K562 (cell line): ENCODE measurements at regions not wholly inside any gene's neighbourhood (a gene's known extent, or its start where the extent isn't known, plus 50 kb on each side); places are given as distances from the start of the nearest gene placed in this dataset.
A peak's percentile ranks its signal among the peaks of the same experiment; 100 is the strongest.

Experiments
- DDX20 ChIP-seq: fragments of 450-650 bp; IDR thresholded peaks from 2 replicates; pipeline ENCODE4 v1.6.1; 2016; ENCODE audit warnings: missing genetic modification characterization, low read depth, mild to moderate bottlenecking, missing compliant biosample characterization, moderate library complexity
- FOXK2 ChIP-seq, 2 experiments: fragments of 450-650 bp; IDR thresholded peaks in 1 of 2; conservative IDR thresholded peaks in 1 of 2; 2 replicates each; pipeline ENCODE4 v1.6.1; 2016; ENCODE audit warnings: low read depth in 2 of 2, mild to moderate bottlenecking in 1 of 2
- GATA2 ChIP-seq: sonication (generic); formaldehyde crosslinking; IDR thresholded peaks from 2 replicates; pipeline ENCODE4 v1.4.0; 2020; ENCODE audit warnings: mild to moderate bottlenecking, missing genetic modification reagents
- HDAC6 ChIP-seq: IDR thresholded peaks from 2 replicates; pipeline ENCODE4 v1.6.1; 2012; ENCODE audit warnings: low read depth, mild to moderate bottlenecking, control low read depth, inconsistent platforms, low read length, moderate library complexity
- NCOA2 ChIP-seq, 2 experiments: fragments of 450-650 bp; IDR thresholded peaks; 2 replicates each; pipeline ENCODE4 v1.6.1; 2018; ENCODE audit warnings: mild to moderate bottlenecking in 2 of 2, moderate library complexity in 1 of 2; ENCODE audit not compliant: partially characterized antibody in 2 of 2
- PURB ChIP-seq: sonication (generic); formaldehyde crosslinking; IDR thresholded peaks from 2 replicates; pipeline ENCODE4 v1.9.0; 2021; ENCODE audit warnings: low read depth, mild to moderate bottlenecking, missing genetic modification reagents
- SIX5 ChIP-seq, 2 experiments: IDR thresholded peaks; 2 replicates each; pipeline ENCODE4 v1.6.1; 2011; ENCODE audit warnings: low read length in 2 of 2, borderline replicate concordance in 1 of 2, low read depth in 1 of 2, mild to moderate bottlenecking in 1 of 2, moderate library complexity in 1 of 2; ENCODE audit not compliant: insufficient read depth in 1 of 2
- TOE1 ChIP-seq, 2 experiments: fragments of 450-650 bp in 1 of 2; sonication (generic) in 1 of 2; formaldehyde crosslinking in 1 of 2; IDR thresholded peaks; 2 replicates each; pipeline versions ENCODE4 v1.7.1 to v1.8.0; 2016 to 2022; ENCODE audit warnings: borderline replicate concordance in 2 of 2, mild to moderate bottlenecking in 2 of 2, antibody characterized with exemption in 1 of 2, inconsistent platforms in 1 of 2, low read depth in 1 of 2, missing genetic modification reagents in 1 of 2, moderate library complexity in 1 of 2
- ZNF184 ChIP-seq: sonication (generic); formaldehyde crosslinking; IDR thresholded peaks from 2 replicates; pipeline ENCODE4 v1.5.0; 2020; ENCODE audit warnings: missing genetic modification reagents
- ZNF282 ChIP-seq: sonication (generic); formaldehyde crosslinking; IDR thresholded peaks from 2 replicates; pipeline ENCODE4 v1.8.1; 2023; ENCODE audit warnings: missing genetic modification reagents
- ZNF561 ChIP-seq: fragments of 450-650 bp; formaldehyde crosslinking; conservative IDR thresholded peaks from 2 replicates; pipeline ENCODE4 v1.4.0; 2020; ENCODE audit warnings: mild to moderate bottlenecking, moderate library complexity
- ZNF644 ChIP-seq: fragments of 200-800 bp; sonication (Bioruptor generic); IDR thresholded peaks from 2 replicates; pipeline ENCODE4 v1.6.1; 2016; ENCODE audit warnings: low read depth, missing genetic modification characterization, missing compliant biosample characterization
- TF ChIP-seq, protein P1 (sequence below): fragments of 150-350 bp; IDR thresholded peaks from 2 replicates; pipeline ENCODE4 v1.6.1; 2014; ENCODE audit warnings: low read depth, mild to moderate bottlenecking, low read length, borderline replicate concordance
- TF ChIP-seq, protein P2 (sequence below): fragments of 250-450 bp; sonication (Bioruptor Pico); IDR thresholded peaks from 2 replicates; pipeline ENCODE4 v1.8.0; 2022; ENCODE audit warnings: moderate library complexity, mild to moderate bottlenecking, inconsistent platforms
- TF ChIP-seq, protein P3 (sequence below): sonication (generic); formaldehyde crosslinking; IDR thresholded peaks from 2 replicates; pipeline ENCODE4 v1.8.1; 2023; ENCODE audit warnings: mild to moderate bottlenecking, missing genetic modification reagents
- TF ChIP-seq, protein P4 (sequence below): fragments of 450-650 bp; conservative IDR thresholded peaks from 2 replicates; pipeline ENCODE4 v1.6.1; 2016; ENCODE audit warnings: missing genetic modification characterization, low read depth, mild to moderate bottlenecking, missing compliant biosample characterization, moderate library complexity
- TF ChIP-seq, protein P5 (sequence below): fragments of 250-450 bp; sonication (Bioruptor Pico); IDR thresholded peaks from 2 replicates; pipeline ENCODE4 v1.4.0; 2020; ENCODE audit warnings: mild to moderate bottlenecking, moderate library complexity, borderline replicate concordance

DNA sequence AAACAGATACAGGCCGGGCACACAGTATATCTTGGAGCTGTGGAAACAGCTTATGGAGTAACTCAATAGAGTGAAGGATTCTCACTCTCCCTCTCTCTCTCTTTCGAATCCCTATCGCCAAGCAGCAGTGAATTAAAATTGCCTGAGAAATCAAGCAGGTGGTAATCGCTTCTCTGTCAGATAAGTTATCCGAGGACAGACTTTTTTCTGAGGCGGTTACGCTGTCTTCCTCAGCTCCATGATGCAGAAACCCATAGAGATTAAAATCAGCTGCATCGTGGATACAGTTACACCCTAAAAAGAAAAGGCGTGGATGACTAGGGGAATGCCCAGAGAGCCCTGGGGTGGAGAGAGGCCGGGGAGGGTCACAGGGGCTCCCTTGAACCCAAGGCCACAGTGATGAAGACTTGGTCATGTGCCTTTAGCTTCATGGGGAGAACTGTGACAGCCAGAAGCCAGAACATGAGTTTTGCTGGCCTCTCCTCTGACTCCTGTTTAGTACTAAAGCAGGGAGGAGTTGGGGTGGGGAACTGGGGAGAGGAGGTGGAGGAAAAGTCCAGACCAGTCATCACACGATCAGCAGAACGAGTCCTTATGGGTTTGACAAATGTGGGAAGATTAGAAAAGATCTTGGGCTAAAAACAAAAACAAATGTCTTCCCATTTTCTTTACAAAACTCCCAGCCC, 138.8 kb upstream of the JARID2 start (continued):
- TF ChIP-seq DDX20 (tag) (no peak), NCOA2 (IDR thresholded peaks at IDR 0.05; ENCODE audit: partially characterized antibody in 2 of 2) (no peak), ZNF184 (CRISPR knock-in tag) (no peak), GATA2 (CRISPR knock-in tag) (peak; percentile 53), ZNF282 (CRISPR knock-in tag) (no peak), ZNF561 (CRISPR knock-in tag) (no peak), PURB (CRISPR knock-in tag) (no peak), TOE1 (IDR thresholded peaks at IDR 0.05; ENCODE audit: borderline replicate concordance) (no peak; the same call in 1 of the 2 replicates), TOE1 (CRISPR knock-in tag; IDR thresholded peaks at IDR 0.05; ENCODE audit: borderline replicate concordance, low read depth) (no peak), ZNF644 (tag) (peak; percentile 65; the same call in 1 of the 2 replicates), SIX5 (IDR thresholded peaks at IDR 0.05; ENCODE audit: borderline replicate concordance in 1 of 2, insufficient read depth in 1 of 2, low read depth in 1 of 2, low read length in 2 of 2) (no peak), HDAC6 (no peak), FOXK2 (conservative IDR thresholded peaks at IDR 0.05 in 1 of 2, IDR thresholded peaks at IDR 0.05 in 1 of 2; ENCODE audit: low read depth in 2 of 2) (peak in 1 of 2 experiments; percentile 24; a peak in 1 of 4 replicates)
- TF ChIP-seq, protein P1, sequence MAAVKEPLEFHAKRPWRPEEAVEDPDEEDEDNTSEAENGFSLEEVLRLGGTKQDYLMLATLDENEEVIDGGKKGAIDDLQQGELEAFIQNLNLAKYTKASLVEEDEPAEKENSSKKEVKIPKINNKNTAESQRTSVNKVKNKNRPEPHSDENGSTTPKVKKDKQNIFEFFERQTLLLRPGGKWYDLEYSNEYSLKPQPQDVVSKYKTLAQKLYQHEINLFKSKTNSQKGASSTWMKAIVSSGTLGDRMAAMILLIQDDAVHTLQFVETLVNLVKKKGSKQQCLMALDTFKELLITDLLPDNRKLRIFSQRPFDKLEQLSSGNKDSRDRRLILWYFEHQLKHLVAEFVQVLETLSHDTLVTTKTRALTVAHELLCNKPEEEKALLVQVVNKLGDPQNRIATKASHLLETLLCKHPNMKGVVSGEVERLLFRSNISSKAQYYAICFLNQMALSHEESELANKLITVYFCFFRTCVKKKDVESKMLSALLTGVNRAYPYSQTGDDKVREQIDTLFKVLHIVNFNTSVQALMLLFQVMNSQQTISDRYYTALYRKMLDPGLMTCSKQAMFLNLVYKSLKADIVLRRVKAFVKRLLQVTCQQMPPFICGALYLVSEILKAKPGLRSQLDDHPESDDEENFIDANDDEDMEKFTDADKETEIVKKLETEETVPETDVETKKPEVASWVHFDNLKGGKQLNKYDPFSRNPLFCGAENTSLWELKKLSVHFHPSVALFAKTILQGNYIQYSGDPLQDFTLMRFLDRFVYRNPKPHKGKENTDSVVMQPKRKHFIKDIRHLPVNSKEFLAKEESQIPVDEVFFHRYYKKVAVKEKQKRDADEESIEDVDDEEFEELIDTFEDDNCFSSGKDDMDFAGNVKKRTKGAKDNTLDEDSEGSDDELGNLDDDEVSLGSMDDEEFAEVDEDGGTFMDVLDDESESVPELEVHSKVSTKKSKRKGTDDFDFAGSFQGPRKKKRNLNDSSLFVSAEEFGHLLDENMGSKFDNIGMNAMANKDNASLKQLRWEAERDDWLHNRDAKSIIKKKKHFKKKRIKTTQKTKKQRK, result no peak
- TF ChIP-seq, protein P2, sequence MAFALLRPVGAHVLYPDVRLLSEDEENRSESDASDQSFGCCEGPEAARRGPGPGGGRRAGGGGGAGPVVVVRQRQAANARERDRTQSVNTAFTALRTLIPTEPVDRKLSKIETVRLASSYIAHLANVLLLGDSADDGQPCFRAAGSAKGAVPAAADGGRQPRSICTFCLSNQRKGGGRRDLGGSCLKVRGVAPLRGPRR (CRISPR knock-in tag), result no peak; the same call in 1 of the 2 replicates
- TF ChIP-seq, protein P3, sequence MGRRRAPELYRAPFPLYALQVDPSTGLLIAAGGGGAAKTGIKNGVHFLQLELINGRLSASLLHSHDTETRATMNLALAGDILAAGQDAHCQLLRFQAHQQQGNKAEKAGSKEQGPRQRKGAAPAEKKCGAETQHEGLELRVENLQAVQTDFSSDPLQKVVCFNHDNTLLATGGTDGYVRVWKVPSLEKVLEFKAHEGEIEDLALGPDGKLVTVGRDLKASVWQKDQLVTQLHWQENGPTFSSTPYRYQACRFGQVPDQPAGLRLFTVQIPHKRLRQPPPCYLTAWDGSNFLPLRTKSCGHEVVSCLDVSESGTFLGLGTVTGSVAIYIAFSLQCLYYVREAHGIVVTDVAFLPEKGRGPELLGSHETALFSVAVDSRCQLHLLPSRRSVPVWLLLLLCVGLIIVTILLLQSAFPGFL (CRISPR knock-in tag), result no peak
- TF ChIP-seq, protein P4, sequence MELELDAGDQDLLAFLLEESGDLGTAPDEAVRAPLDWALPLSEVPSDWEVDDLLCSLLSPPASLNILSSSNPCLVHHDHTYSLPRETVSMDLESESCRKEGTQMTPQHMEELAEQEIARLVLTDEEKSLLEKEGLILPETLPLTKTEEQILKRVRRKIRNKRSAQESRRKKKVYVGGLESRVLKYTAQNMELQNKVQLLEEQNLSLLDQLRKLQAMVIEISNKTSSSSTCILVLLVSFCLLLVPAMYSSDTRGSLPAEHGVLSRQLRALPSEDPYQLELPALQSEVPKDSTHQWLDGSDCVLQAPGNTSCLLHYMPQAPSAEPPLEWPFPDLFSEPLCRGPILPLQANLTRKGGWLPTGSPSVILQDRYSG (tag), result peak; percentile 54; the same call in 1 of the 2 replicates
- TF ChIP-seq, protein P5, sequence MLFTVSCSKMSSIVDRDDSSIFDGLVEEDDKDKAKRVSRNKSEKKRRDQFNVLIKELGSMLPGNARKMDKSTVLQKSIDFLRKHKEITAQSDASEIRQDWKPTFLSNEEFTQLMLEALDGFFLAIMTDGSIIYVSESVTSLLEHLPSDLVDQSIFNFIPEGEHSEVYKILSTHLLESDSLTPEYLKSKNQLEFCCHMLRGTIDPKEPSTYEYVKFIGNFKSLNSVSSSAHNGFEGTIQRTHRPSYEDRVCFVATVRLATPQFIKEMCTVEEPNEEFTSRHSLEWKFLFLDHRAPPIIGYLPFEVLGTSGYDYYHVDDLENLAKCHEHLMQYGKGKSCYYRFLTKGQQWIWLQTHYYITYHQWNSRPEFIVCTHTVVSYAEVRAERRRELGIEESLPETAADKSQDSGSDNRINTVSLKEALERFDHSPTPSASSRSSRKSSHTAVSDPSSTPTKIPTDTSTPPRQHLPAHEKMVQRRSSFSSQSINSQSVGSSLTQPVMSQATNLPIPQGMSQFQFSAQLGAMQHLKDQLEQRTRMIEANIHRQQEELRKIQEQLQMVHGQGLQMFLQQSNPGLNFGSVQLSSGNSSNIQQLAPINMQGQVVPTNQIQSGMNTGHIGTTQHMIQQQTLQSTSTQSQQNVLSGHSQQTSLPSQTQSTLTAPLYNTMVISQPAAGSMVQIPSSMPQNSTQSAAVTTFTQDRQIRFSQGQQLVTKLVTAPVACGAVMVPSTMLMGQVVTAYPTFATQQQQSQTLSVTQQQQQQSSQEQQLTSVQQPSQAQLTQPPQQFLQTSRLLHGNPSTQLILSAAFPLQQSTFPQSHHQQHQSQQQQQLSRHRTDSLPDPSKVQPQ, result no peak
